H9 (cell line): ENCODE measurements at regions not wholly inside any gene's neighbourhood (a gene's known extent, or its start where the extent isn't known, plus 50 kb on each side); places are given as distances from the start of the nearest gene placed in this dataset.

Experiments used
- DNase-seq: peaks from one replicate; pipeline ENCODE4 v3.0.0-alpha.2; 2017
- H2AFZ ChIP-seq: one replicate; pipeline ENCODE4 v1.6.1; 2013; ENCODE audit warnings: mild to moderate bottlenecking, low read length, control low read depth, moderate library complexity
- H2AK5ac ChIP-seq: 2 replicates; pipeline ENCODE4 v1.6.1; 2013; ENCODE audit warnings: low read length, control low read depth, mixed read lengths; ENCODE audit not compliant: insufficient read length
- H2BK120ac ChIP-seq: one replicate; pipeline ENCODE4 v1.6.1; 2013; ENCODE audit warnings: low read depth, mild to moderate bottlenecking, low read length, control low read depth, inconsistent platforms; ENCODE audit not compliant: poor library complexity, severe bottlenecking
- H2BK12ac ChIP-seq: 2 replicates; pipeline ENCODE4 v1.6.1; 2013; ENCODE audit warnings: low read length, control low read depth, mixed read lengths, low read depth; ENCODE audit not compliant: insufficient read length
- H2BK15ac ChIP-seq: 2 replicates; pipeline ENCODE4 v1.6.1; 2013; ENCODE audit warnings: low read depth, low read length, control low read depth
- H2BK20ac ChIP-seq: one replicate; pipeline ENCODE4 v1.6.1; 2013; ENCODE audit warnings: low read depth, mild to moderate bottlenecking, low read length, control low read depth, inconsistent platforms; ENCODE audit not compliant: poor library complexity, severe bottlenecking
- H2BK5ac ChIP-seq: 2 replicates; pipeline ENCODE4 v1.6.1; 2013; ENCODE audit warnings: low read length, control low read depth, mixed read lengths; ENCODE audit not compliant: insufficient read length
- H3K14ac ChIP-seq: 2 replicates; pipeline ENCODE4 v1.6.1; 2013; ENCODE audit warnings: low read length, control low read depth; ENCODE audit not compliant: insufficient read depth
- H3K18ac ChIP-seq: 2 replicates; pipeline ENCODE4 v1.6.1; 2013; ENCODE audit warnings: low read depth, mild to moderate bottlenecking, mixed read lengths, low read length, control low read depth; ENCODE audit not compliant: insufficient read length
- H3K23ac ChIP-seq: 2 replicates; pipeline ENCODE4 v1.6.1; 2013; ENCODE audit warnings: low read length, control low read depth, mixed read lengths, low read depth; ENCODE audit not compliant: insufficient read length
- H3K23me2 ChIP-seq: 2 replicates; pipeline ENCODE4 v1.6.1; 2013; ENCODE audit warnings: low read depth, mild to moderate bottlenecking, mixed read lengths, low read length, control low read depth; ENCODE audit not compliant: insufficient read length, poor library complexity, severe bottlenecking
- H3K27ac ChIP-seq: 2 replicates; pipeline ENCODE4 v1.5.1; 2013; ENCODE audit warnings: low read length, control low read depth, mixed read lengths, low read depth; ENCODE audit not compliant: insufficient read length
- H3K27me3 ChIP-seq: 2 replicates; pipeline ENCODE4 v1.6.1; 2013; ENCODE audit warnings: low read length, control low read depth, inconsistent platforms; ENCODE audit not compliant: insufficient read depth
- H3K4ac ChIP-seq: 2 replicates; pipeline ENCODE4 v1.6.1; 2013; ENCODE audit warnings: low read depth, mild to moderate bottlenecking, control low read depth, inconsistent platforms, low read length, moderate library complexity
- H3K4me1 ChIP-seq: 2 replicates; pipeline ENCODE4 v1.6.1; 2013; ENCODE audit warnings: low read length, control low read depth, inconsistent platforms; ENCODE audit not compliant: insufficient read depth
- H3K4me2 ChIP-seq: 2 replicates; pipeline ENCODE4 v1.6.1; 2013; ENCODE audit warnings: low read length, control low read depth, mixed read lengths; ENCODE audit not compliant: insufficient read length, insufficient read depth
- H3K56ac ChIP-seq: 2 replicates; pipeline ENCODE4 v1.6.1; 2013; ENCODE audit warnings: low read depth, mild to moderate bottlenecking, mixed read lengths, low read length, control low read depth; ENCODE audit not compliant: insufficient read length
- H3K79me1 ChIP-seq: 2 replicates; pipeline ENCODE4 v1.6.1; 2013; ENCODE audit warnings: low read depth, mild to moderate bottlenecking, moderate library complexity, low read length, control low read depth, inconsistent platforms; ENCODE audit not compliant: insufficient read depth, poor library complexity, severe bottlenecking
- H3K79me2 ChIP-seq: 2 replicates; pipeline ENCODE4 v1.6.1; 2013; ENCODE audit warnings: low read length, control low read depth, inconsistent platforms; ENCODE audit not compliant: insufficient read depth
- H3K9ac ChIP-seq: 2 replicates; pipeline ENCODE4 v1.6.1; 2013; ENCODE audit warnings: low read length, control low read depth, mixed read lengths; ENCODE audit not compliant: insufficient read length; ENCODE audit errors: extremely low read depth
- H3K9me3 ChIP-seq: one replicate; pipeline ENCODE4 v1.6.1; 2013; ENCODE audit warnings: low read depth, low read length, inconsistent platforms; ENCODE audit not compliant: control insufficient read depth
- H3T11ph ChIP-seq: one replicate; pipeline ENCODE4 v1.6.1; 2013; ENCODE audit warnings: mild to moderate bottlenecking, low read length, control low read depth, inconsistent platforms
- H4K20me1 ChIP-seq: one replicate; pipeline ENCODE4 v1.6.1; 2013; ENCODE audit not compliant: control insufficient read depth, insufficient read length, insufficient read depth
- H4K5ac ChIP-seq: 2 replicates; pipeline ENCODE4 v1.6.1; 2013; ENCODE audit warnings: low read depth, mild to moderate bottlenecking, mixed read lengths, low read length, control low read depth; ENCODE audit not compliant: insufficient read length
- H4K8ac ChIP-seq: replicated peaks from 2 replicates; pipeline ENCODE4 v1.6.1; 2013; ENCODE audit warnings: low read length, control low read depth, mixed read lengths, low read depth; ENCODE audit not compliant: insufficient read length
- H4K91ac ChIP-seq: 2 replicates; pipeline ENCODE4 v1.6.1; 2013; ENCODE audit warnings: low read depth, mild to moderate bottlenecking, moderate library complexity, mixed read lengths, low read length, control low read depth; ENCODE audit not compliant: insufficient read length
- H3K27ac Mint-ChIP-seq, 3 experiments: 2 replicates in 2 of 3; 3 replicates in 1 of 3; pipeline ENCODE4 v1.8.0; 2020 to 2021; ENCODE audit warnings: mixed read lengths in 3 of 3, mild to moderate bottlenecking in 1 of 3, moderate library complexity in 1 of 3
- H3K27me3 Mint-ChIP-seq: 2 replicates; pipeline ENCODE4 v1.8.0; 2021; ENCODE audit warnings: low read depth, mild to moderate bottlenecking, moderate library complexity, mixed read lengths
- H3K36me3 Mint-ChIP-seq, 3 experiments: 2 replicates in 2 of 3; 3 replicates in 1 of 3; pipeline ENCODE4 v1.8.0; 2020 to 2021; ENCODE audit warnings: low read depth in 3 of 3, mixed read lengths in 3 of 3; ENCODE audit not compliant: insufficient read depth in 1 of 3
- H3K4me1 Mint-ChIP-seq, 2 experiments: 2 replicates each; pipeline ENCODE4 v1.8.0; 2020; ENCODE audit warnings: mixed read lengths in 2 of 2
- H3K4me3 Mint-ChIP-seq, 2 experiments: 2 replicates in 1 of 2; 3 replicates in 1 of 2; pipeline ENCODE4 v1.8.0; 2020 to 2021; ENCODE audit warnings: mild to moderate bottlenecking in 2 of 2, mixed read lengths in 2 of 2, moderate library complexity in 1 of 2
- H3K9me3 Mint-ChIP-seq, 2 experiments: 2 replicates in 1 of 2; 3 replicates in 1 of 2; pipeline ENCODE4 v1.8.0; 2020; ENCODE audit warnings: mild to moderate bottlenecking in 2 of 2, mixed read lengths in 2 of 2, moderate library complexity in 1 of 2
- WGBS: extraction: QIAGEN DNeasy Blood & Tissue Kit; methylation state at CpG from one replicate; pipeline ENCODE4 v1.1.7; 2013; ENCODE audit warnings: missing lambda C conversion rate, low lambda C conversion rate, mixed read lengths; ENCODE audit not compliant: insufficient read length; ENCODE audit errors: extremely low coverage; 5-methylcytosine and 5-hydroxymethylcytosine counted together
- TF ChIP-seq, protein P1 (sequence below): fragments of 200-600 bp; sonication (generic); conservative IDR thresholded peaks from 3 replicates; pipeline ENCODE4 v1.8.0; 2021; ENCODE audit warnings: antibody characterized with exemption, mild to moderate bottlenecking

DNA sequence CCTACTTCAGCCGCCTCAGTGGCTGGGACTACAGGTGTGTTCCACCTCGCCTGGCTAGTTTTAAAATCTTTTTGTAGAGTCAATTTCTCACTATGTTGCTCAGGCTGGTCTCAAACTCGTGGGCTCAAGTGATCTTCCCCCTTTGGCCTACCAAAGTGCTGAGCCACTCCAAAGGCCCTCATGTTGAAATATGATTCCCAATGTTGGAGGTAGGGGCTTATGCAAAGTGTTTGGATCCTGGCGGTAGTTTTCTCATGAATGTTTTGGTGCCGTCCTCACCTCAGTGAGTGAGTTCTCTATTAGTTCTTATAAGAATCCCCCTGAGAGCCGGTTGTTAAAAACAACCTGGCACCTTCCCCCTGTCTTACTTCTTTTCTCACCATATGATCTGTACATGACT lies 784.6 kb downstream of the TMTC2 start:
- Mint-ChIP-seq H3K27me3 (no peaks in the 10 kb centered on the region), H3K27ac (peak overlapping the region in 1 of 3 experiments; percentile 30; a peak in 1 of 7 replicates), H3K4me3 (no peak overlapping the region), H3K36me3 (no peaks in the 10 kb centered on the region), H3K9me3 (no peaks in the 10 kb centered on the region), H3K4me1 (peaks cover 19 to 21% of the 10 kb centered on the region in 2 experiments)
- H3K9ac ChIP-seq = no peak overlapping the region
- H3K27ac ChIP-seq = no peak overlapping the region
- no peak overlapping the region for H2BK5ac ChIP-seq
- H3K4me1 ChIP-seq = no peaks in the 10 kb centered on the region; the same call in 1 of the 2 replicates
- no peaks in the 10 kb centered on the region for H3K79me1 ChIP-seq
- H3K18ac ChIP-seq = no peak overlapping the region
- no peak overlapping the region for H2BK120ac ChIP-seq
- no CpG with 5 or more reads among the region's 6 CpGs for WGBS
- no peak overlapping the region for H2AK5ac ChIP-seq
- TF ChIP-seq, protein P1, sequence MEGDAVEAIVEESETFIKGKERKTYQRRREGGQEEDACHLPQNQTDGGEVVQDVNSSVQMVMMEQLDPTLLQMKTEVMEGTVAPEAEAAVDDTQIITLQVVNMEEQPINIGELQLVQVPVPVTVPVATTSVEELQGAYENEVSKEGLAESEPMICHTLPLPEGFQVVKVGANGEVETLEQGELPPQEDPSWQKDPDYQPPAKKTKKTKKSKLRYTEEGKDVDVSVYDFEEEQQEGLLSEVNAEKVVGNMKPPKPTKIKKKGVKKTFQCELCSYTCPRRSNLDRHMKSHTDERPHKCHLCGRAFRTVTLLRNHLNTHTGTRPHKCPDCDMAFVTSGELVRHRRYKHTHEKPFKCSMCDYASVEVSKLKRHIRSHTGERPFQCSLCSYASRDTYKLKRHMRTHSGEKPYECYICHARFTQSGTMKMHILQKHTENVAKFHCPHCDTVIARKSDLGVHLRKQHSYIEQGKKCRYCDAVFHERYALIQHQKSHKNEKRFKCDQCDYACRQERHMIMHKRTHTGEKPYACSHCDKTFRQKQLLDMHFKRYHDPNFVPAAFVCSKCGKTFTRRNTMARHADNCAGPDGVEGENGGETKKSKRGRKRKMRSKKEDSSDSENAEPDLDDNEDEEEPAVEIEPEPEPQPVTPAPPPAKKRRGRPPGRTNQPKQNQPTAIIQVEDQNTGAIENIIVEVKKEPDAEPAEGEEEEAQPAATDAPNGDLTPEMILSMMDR = no peak
- H4K8ac ChIP-seq = no peak overlapping the region
- no peaks in the 10 kb centered on the region for H4K20me1 ChIP-seq
- H3T11ph ChIP-seq = no peak overlapping the region
- no peak overlapping the region for H3K14ac ChIP-seq
- H2AFZ ChIP-seq = no peak overlapping the region
- H3K79me2 ChIP-seq = no peaks in the 10 kb centered on the region
- H3K27me3 ChIP-seq = no peaks in the 10 kb centered on the region
- H4K5ac ChIP-seq = no peak overlapping the region
- no peak overlapping the region for H3K4ac ChIP-seq
- H2BK20ac ChIP-seq = no peak overlapping the region
- DNase-seq = no peak
- H3K23ac ChIP-seq = no peak overlapping the region
- H2BK12ac ChIP-seq = no peak overlapping the region
- H3K9me3 ChIP-seq = no peaks in the 10 kb centered on the region
- H3K56ac ChIP-seq = no peak overlapping the region
- H2BK15ac ChIP-seq = no peak overlapping the region
- no peaks in the 10 kb centered on the region for H3K23me2 ChIP-seq
- no peak overlapping the region for H4K91ac ChIP-seq
- no peak overlapping the region for H3K4me2 ChIP-seq
